CD4-positive, alpha-beta T cell (primary cell): ENCODE measurements at regions not wholly inside any gene's neighbourhood (a gene's known extent, or its start where the extent isn't known, plus 50 kb on each side); places are given as distances from the start of the nearest gene placed in this dataset.

ENCODE experiments used
- ATAC-seq: fragments of 200-7000 bp; cut with Tn5 transposase; one replicate; pipeline ENCODE4 v1.10.0; 2022; ENCODE audit warnings: mild to moderate bottlenecking; ENCODE audit not compliant: poor library complexity
- CTCF ChIA-PET: fragments of 350-600 bp; sonication (Branson Sonifier 250); formaldehyde crosslinking; loops from one replicate; lab custom pipeline; 2021; ENCODE audit warnings: antibody characterized with exemption, inconsistent platforms; lab: Charles Lee
- POLR2A ChIA-PET: fragments of 350-600 bp; sonication (Branson Sonifier 250); formaldehyde crosslinking; loops from one replicate; lab custom pipeline; 2021; ENCODE audit warnings: antibody characterized with exemption, inconsistent platforms; lab: Charles Lee
- DNase-seq, 14 experiments: peaks; one replicate each; pipeline ENCODE4 v3.0.0-alpha.2; 2013 to 2020; ENCODE audit warnings: mixed read lengths in 2 of 14
- H3K27ac ChIP-seq, 2 donors: one replicate each; pipeline versions ENCODE4 v1.5.1 to v1.7.0; 2013; ENCODE audit warnings: low read length in 2 of 2, low read depth in 1 of 2, mild to moderate bottlenecking in 1 of 2
- H3K27me3 ChIP-seq, 2 experiments: 1 replicate in 1 of 2; 2 replicates in 1 of 2; pipeline versions ENCODE4 v1.6.1 to v1.7.0; 2013; ENCODE audit warnings: low read length in 2 of 2, control low read depth in 1 of 2, mild to moderate bottlenecking in 1 of 2, moderate library complexity in 1 of 2; ENCODE audit not compliant: insufficient read depth in 2 of 2, control insufficient read depth in 1 of 2
- H3K36me3 ChIP-seq: one replicate; pipeline ENCODE4 v1.6.1; 2013; ENCODE audit warnings: low read length, control low read depth; ENCODE audit not compliant: insufficient read depth
- H3K4me1 ChIP-seq: one replicate; pipeline ENCODE4 v1.6.1; 2013; ENCODE audit warnings: low read length, control low read depth; ENCODE audit not compliant: insufficient read depth
- H3K4me3 ChIP-seq: one replicate; pipeline ENCODE4 v1.5.1; 2013; ENCODE audit warnings: mild to moderate bottlenecking, low read length, moderate library complexity
- H3K9me3 ChIP-seq, 2 experiments: 1 replicate in 1 of 2; 2 replicates in 1 of 2; pipeline versions ENCODE4 v1.6.1 to v1.7.0; 2013; ENCODE audit warnings: low read length in 2 of 2, mild to moderate bottlenecking in 2 of 2, control low read depth in 1 of 2, moderate library complexity in 1 of 2; ENCODE audit not compliant: control insufficient read depth in 1 of 2, insufficient read depth in 1 of 2
- H3K27ac Mint-ChIP-seq: one replicate; pipeline ENCODE4 v1.8.0; 2020; ENCODE audit warnings: mixed read lengths
- H3K27me3 Mint-ChIP-seq: one replicate; pipeline ENCODE4 v1.8.0; 2021; ENCODE audit warnings: mixed read lengths
- H3K36me3 Mint-ChIP-seq: one replicate; pipeline ENCODE4 v1.8.0; 2021; ENCODE audit warnings: low read depth, mixed read lengths
- H3K4me1 Mint-ChIP-seq: one replicate; pipeline ENCODE4 v1.8.0; 2021; ENCODE audit warnings: low read depth, mixed read lengths
- H3K4me3 Mint-ChIP-seq: one replicate; pipeline ENCODE4 v1.8.0; 2020; ENCODE audit warnings: mild to moderate bottlenecking, mixed read lengths
- H3K9me3 Mint-ChIP-seq: one replicate; pipeline ENCODE4 v1.8.0; 2020; ENCODE audit warnings: mixed read lengths
- intact Hi-C, 2 experiments: fragments of 100-400 bp; cut with DNase I in 1 of 2; cut with micrococcal nuclease in 1 of 2; formaldehyde crosslinking; loops; one replicate each; pipeline versions ENCODE4 v1.15.1 to v1.9.0; 2023 to 2025; cut with DNase I, micrococcal nuclease
- TF ChIP-seq, protein P1 (sequence below): fragments of 200-600 bp; IDR thresholded peaks from one replicate; pipeline ENCODE4 v1.8.0; 2022; ENCODE audit warnings: antibody characterized with exemption, mild to moderate bottlenecking

DNA sequence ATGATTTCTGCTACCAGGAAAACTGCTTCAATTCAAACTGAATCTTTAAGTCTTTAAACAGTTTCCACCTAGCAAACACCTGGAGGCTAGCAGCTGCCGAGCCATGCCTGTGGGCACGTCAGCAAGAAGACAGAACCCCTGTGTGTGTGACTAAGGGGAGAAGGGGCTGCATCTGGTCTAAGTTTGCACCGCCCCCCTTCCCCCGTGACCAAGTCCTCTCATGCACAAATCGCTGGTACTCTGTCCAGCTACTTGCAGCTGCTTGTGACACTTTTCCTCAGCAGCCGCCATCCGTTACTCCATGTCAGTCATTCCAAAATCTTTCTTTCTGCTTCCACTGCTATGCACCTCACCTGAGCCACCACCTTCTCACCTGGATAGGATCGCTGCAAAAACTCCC lies 355.0 kb downstream of the SS18 start:
- H3K9me3 ChIP-seq, result peaks cover 0 to 12% of the 10 kb centered on the region in 2 experiments
- no peaks in the 10 kb centered on the region for H3K27me3 ChIP-seq
- Mint-ChIP-seq H3K4me1 (no peaks in the 10 kb centered on the region), H3K9me3 (peaks cover 1% of the 10 kb centered on the region), H3K27ac (no peak overlapping the region), H3K36me3 (no peaks in the 10 kb centered on the region), H3K27me3 (peaks cover 9% of the 10 kb centered on the region), H3K4me3 (no peak overlapping the region)
- intact Hi-C loops, result no loop called here
- POLR2A ChIA-PET, result no interaction called here
- no peak overlapping the region for H3K4me3 ChIP-seq
- TF ChIP-seq, protein P1, sequence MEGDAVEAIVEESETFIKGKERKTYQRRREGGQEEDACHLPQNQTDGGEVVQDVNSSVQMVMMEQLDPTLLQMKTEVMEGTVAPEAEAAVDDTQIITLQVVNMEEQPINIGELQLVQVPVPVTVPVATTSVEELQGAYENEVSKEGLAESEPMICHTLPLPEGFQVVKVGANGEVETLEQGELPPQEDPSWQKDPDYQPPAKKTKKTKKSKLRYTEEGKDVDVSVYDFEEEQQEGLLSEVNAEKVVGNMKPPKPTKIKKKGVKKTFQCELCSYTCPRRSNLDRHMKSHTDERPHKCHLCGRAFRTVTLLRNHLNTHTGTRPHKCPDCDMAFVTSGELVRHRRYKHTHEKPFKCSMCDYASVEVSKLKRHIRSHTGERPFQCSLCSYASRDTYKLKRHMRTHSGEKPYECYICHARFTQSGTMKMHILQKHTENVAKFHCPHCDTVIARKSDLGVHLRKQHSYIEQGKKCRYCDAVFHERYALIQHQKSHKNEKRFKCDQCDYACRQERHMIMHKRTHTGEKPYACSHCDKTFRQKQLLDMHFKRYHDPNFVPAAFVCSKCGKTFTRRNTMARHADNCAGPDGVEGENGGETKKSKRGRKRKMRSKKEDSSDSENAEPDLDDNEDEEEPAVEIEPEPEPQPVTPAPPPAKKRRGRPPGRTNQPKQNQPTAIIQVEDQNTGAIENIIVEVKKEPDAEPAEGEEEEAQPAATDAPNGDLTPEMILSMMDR, result no peak
- no peak overlapping the region for H3K27ac ChIP-seq
- DNase-seq, result no peak
- no peaks in the 10 kb centered on the region for H3K36me3 ChIP-seq
- no peaks in the 10 kb centered on the region for H3K4me1 ChIP-seq
- CTCF ChIA-PET, result no interaction called here
- ATAC-seq, result no peak

DNA sequence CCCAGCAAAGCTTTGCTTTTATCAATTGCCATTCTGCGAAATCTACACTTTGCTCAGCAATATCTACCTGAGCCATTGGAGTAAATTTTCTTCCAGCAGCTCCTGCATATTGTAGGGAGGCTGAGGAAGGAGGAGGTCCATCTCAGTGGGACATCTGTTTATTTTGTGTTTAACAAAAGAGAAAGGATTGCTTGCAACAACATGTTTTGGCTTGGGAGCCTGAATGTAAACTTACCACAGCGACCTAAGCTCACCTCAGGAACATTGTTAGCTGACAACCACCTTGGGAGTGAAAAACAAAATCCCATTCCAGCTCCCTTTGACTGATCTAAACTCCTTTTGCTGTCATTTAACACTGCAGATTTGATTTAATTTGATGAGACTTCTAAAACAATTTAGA lies 356.1 kb downstream of the SS18 start:
- Histone ChIP-seq H3K27me3 (no peaks in the 10 kb centered on the region), H3K4me3 (no peak overlapping the region), H3K36me3 (no peaks in the 10 kb centered on the region), H3K9me3 (peaks cover 0 to 7% of the 10 kb centered on the region in 2 experiments), H3K27ac (no peak overlapping the region), H3K4me1 (no peaks in the 10 kb centered on the region)
- peaks cover 15% of the 10 kb centered on the region for H3K27me3 Mint-ChIP-seq
- POLR2A ChIA-PET, result no interaction called here
- CTCF ChIA-PET, result no interaction called here
- H3K27ac Mint-ChIP-seq, result no peak overlapping the region
- intact Hi-C loops, result no loop called here
- ATAC-seq (no peak), DNase-seq (no peak)
- H3K4me3 Mint-ChIP-seq, result no peak overlapping the region
- H3K9me3 Mint-ChIP-seq, result peaks cover 4% of the 10 kb centered on the region
- no peaks in the 10 kb centered on the region for H3K4me1 Mint-ChIP-seq
- no peaks in the 10 kb centered on the region for H3K36me3 Mint-ChIP-seq
- TF ChIP-seq, protein P1, result no peak

DNA sequence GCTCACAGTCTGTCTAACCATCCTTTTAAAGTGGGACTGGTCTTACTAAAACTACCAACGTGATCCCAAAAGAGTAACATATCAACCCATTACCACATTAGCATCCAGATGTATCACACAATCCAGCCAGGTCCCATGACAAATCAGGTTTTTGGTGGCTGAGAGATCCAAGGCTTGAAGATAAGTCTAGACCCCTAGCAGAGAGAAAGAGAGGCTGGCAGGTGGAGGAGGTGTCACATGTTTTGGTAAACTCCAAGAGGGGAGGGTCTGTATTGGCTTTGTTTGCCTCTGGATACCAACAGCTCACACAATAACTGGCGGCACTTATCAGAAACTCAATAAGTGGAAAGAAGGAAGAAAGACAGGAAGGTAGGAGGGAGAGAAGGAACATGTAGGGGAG lies 357.6 kb downstream of the SS18 start:
- H3K4me1 ChIP-seq, result no peaks in the 10 kb centered on the region
- peaks cover 0 to 3% of the 10 kb centered on the region in 2 experiments for H3K9me3 ChIP-seq
- H3K4me1 Mint-ChIP-seq, result no peaks in the 10 kb centered on the region
- no peaks in the 10 kb centered on the region for H3K36me3 Mint-ChIP-seq
- H3K27ac ChIP-seq, result no peak overlapping the region
- H3K36me3 ChIP-seq, result no peaks in the 10 kb centered on the region
- TF ChIP-seq, protein P1, result no peak
- intact Hi-C loops, result no loop called here
- H3K4me3 ChIP-seq, result no peak overlapping the region
- CTCF ChIA-PET, result no interaction called here
- peaks cover 4% of the 10 kb centered on the region for H3K9me3 Mint-ChIP-seq
- no peaks in the 10 kb centered on the region for H3K27me3 ChIP-seq
- H3K27ac Mint-ChIP-seq, result no peak overlapping the region
- H3K4me3 Mint-ChIP-seq, result no peak overlapping the region
- ATAC-seq (no peak), DNase-seq (no peak)
- POLR2A ChIA-PET, result no interaction called here
- peaks cover 15% of the 10 kb centered on the region for H3K27me3 Mint-ChIP-seq
